ENCODE measurements at regions not wholly inside any gene's neighbourhood (a gene's known extent, or its start where the extent isn't known, plus 50 kb on each side); places are given as distances from the start of the nearest gene placed in this dataset.

DNA sequence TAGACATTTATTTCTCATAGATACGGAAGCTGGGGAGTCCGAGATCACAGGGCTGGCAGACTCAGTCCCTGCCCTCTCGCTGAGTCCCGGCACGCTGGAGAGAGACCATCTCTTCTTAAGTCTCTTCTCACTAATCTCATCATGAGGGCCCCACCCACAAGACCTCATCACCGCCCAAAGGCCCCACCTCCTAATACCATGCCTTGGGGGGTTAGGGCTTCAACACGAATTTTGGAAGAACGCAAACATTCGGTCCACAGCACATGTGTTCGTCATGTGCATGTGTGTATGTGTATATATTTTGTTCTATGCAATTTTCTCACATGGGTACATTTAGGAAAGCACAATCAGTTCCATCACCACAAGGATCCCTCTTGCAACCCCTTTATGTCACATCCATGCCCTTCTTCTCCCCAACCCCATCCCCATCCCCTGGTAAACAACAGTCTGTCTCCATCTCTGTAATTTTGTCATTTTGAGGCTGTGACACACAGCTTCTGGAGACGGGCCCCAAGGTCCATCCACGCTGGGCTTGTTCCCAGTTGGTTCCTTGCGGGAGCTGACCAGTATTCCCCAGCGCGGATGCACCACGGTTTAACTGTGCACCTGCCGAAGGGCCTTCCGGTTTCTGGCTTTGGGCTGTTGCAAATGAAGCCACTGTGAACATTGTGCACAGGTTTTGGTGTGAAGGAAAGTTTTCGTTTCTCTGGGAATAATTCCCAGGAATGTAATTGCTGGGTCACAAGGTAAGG is 317.5 kb upstream of the DIO3 start:
- H3K27ac Mint-ChIP-seq, result no peak overlapping the region
- H3K4me3 Mint-ChIP-seq, result no peak overlapping the region
- TF ChIP-seq, protein P1, sequence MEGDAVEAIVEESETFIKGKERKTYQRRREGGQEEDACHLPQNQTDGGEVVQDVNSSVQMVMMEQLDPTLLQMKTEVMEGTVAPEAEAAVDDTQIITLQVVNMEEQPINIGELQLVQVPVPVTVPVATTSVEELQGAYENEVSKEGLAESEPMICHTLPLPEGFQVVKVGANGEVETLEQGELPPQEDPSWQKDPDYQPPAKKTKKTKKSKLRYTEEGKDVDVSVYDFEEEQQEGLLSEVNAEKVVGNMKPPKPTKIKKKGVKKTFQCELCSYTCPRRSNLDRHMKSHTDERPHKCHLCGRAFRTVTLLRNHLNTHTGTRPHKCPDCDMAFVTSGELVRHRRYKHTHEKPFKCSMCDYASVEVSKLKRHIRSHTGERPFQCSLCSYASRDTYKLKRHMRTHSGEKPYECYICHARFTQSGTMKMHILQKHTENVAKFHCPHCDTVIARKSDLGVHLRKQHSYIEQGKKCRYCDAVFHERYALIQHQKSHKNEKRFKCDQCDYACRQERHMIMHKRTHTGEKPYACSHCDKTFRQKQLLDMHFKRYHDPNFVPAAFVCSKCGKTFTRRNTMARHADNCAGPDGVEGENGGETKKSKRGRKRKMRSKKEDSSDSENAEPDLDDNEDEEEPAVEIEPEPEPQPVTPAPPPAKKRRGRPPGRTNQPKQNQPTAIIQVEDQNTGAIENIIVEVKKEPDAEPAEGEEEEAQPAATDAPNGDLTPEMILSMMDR (IDR thresholded peaks at IDR 0.05; ENCODE audit: unreplicated experiment in 3 of 3), result no peak
- peaks cover 6% of the 10 kb centered on the region for H3K27me3 Mint-ChIP-seq (ENCODE audit: low read depth)
- no peaks in the 10 kb centered on the region for H3K36me3 Mint-ChIP-seq (ENCODE audit: low read depth)
- H3K4me1 Mint-ChIP-seq, result peaks cover 7% of the 10 kb centered on the region
- peaks cover 2% of the 10 kb centered on the region for H3K9me3 Mint-ChIP-seq

GRCh38 chr14:101246894-101247841 is 314.1 kb upstream of the DIO3 start:
- Mint-ChIP-seq H3K4me3 (no peak overlapping the region), H3K36me3 (ENCODE audit: low read depth) (no peaks in the 10 kb centered on the region)
- TF ChIP-seq, protein P1 (IDR thresholded peaks at IDR 0.05; ENCODE audit: unreplicated experiment in 3 of 3), result no peak

GRCh38 chr14:101247842-101248725 is 313.2 kb upstream of the DIO3 start:
- TF ChIP-seq, protein P1 (IDR thresholded peaks at IDR 0.05; ENCODE audit: unreplicated experiment in 3 of 3), result no peak
- Mint-ChIP-seq H3K9me3 (no peaks in the 10 kb centered on the region), H3K27me3 (ENCODE audit: low read depth) (peaks cover 8% of the 10 kb centered on the region), H3K36me3 (ENCODE audit: low read depth) (no peaks in the 10 kb centered on the region), H3K4me1 (no peaks in the 10 kb centered on the region), H3K4me3 (no peak overlapping the region), H3K27ac (no peak overlapping the region)

More at GRCh38 chr14:101246894-101247841, 314.1 kb upstream of the DIO3 start:
- H3K27me3 Mint-ChIP-seq (ENCODE audit: low read depth), result peaks cover 4% of the 10 kb centered on the region
- H3K4me1 Mint-ChIP-seq, result no peaks in the 10 kb centered on the region
- H3K27ac Mint-ChIP-seq, result no peak overlapping the region
- H3K9me3 Mint-ChIP-seq, result no peaks in the 10 kb centered on the region

DNA sequence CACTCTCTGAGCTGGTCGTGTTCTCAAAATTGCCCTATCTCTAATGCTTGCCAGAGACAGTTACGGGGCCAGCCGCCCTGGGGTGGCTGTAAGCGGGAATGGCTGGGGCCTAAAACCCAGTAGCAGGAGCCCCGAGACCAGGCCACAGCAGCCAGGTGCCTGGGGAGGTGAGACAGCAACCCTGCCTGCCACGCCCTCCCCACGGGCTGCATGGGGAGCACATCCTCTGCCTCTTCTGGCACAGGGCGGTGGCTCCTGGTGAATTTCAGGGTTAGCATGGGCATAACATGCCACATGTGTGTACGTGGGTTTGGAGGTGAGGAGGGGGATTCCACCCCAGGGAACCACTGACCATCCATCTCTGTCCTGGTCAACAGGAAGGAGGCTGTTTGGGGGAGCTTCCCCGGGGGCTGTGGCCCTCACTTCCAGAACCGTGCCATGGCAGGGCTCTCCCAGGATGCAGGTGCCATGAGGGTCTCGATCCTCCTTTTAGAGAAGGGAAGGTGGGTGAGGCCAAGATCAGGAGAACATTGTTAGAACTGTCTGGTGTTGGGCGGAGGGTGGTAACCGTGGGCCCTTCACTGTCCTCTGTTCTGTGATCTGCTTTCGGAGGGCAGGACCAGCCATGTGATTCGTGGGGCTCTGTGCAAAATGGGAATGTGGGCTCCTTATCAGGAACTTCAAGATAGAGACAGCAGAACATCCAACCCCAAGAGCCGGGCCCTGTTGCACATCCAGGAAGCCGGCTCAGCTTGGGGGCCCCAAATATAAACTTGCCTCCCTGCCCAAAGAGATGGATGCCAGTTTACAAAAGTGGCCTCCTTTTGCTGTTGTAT is 312.2 kb upstream of the DIO3 start:
- TF ChIP-seq, protein P1 (IDR thresholded peaks at IDR 0.05; ENCODE audit: unreplicated experiment in 3 of 3), result no peak
- H3K4me1 Mint-ChIP-seq, result no peaks in the 10 kb centered on the region
- no peaks in the 10 kb centered on the region for H3K36me3 Mint-ChIP-seq (ENCODE audit: low read depth)
- no peak overlapping the region for H3K4me3 Mint-ChIP-seq
- H3K9me3 Mint-ChIP-seq, result no peaks in the 10 kb centered on the region
- peaks cover 8% of the 10 kb centered on the region for H3K27me3 Mint-ChIP-seq (ENCODE audit: low read depth)
- no peak overlapping the region for H3K27ac Mint-ChIP-seq

- Mint-ChIP-seq H3K9me3 (no peaks in the 10 kb centered on the region), H3K4me3 (no peak overlapping the region), H3K36me3 (ENCODE audit: low read depth) (no peaks in the 10 kb centered on the region), H3K4me1 (peaks cover 5% of the 10 kb centered on the region), H3K27me3 (ENCODE audit: low read depth) (peaks cover 8% of the 10 kb centered on the region), H3K27ac (no peak overlapping the region)
- TF ChIP-seq, protein P1 (IDR thresholded peaks at IDR 0.05; ENCODE audit: unreplicated experiment in 3 of 3), result no peak
Measured at GRCh38 chr14:101249676-101250036, 311.6 kb upstream of the DIO3 start.

Data from nephron (organoid).